NB4 (cell line): ENCODE measurements at regions not wholly inside any gene's neighbourhood (a gene's known extent, or its start where the extent isn't known, plus 50 kb on each side); places are given as distances from the start of the nearest gene placed in this dataset.

Experiments used
- CTCF ChIP-seq: IDR thresholded peaks from one replicate; pipeline ENCODE4 v1.5.1; 2012; ENCODE audit warnings: low read depth, low read length
- MAX ChIP-seq: IDR thresholded peaks from 2 replicates; pipeline ENCODE4 v1.6.1; 2011; ENCODE audit warnings: low read depth, low read length
- POLR2A ChIP-seq: IDR thresholded peaks from 2 replicates; pipeline ENCODE4 v1.6.1; 2011; ENCODE audit warnings: mild to moderate bottlenecking; ENCODE audit not compliant: insufficient read length; ENCODE audit errors: extremely low read depth

- TF ChIP-seq CTCF (no peak), POLR2A (no peak), MAX (no peak)
These were observed 52.6 kb upstream of the TMEM106B start for GRCh38 chr7:12158334-12159060.
